Natural killer cell (primary cell): ENCODE measurements at regions not wholly inside any gene's neighbourhood (a gene's known extent, or its start where the extent isn't known, plus 50 kb on each side); places are given as distances from the start of the nearest gene placed in this dataset.

ENCODE experiments used
- ATAC-seq, 3 donors: fragments of 150-1000 bp in 2 of 3; fragments of 200-7000 bp in 1 of 3; cut with Tn5 transposase; 1 replicate in 1 of 3; 2 replicates in 2 of 3; pipeline ENCODE4 v1.10.0; 2021; ENCODE audit warnings: mild to moderate bottlenecking in 2 of 3, moderate library complexity in 2 of 3
- DNase-seq, 2 donors: peaks; one replicate each; pipeline versions ENCODE4 v3.0.0 to v3.0.0-alpha.2; 2013 to 2021; ENCODE audit warnings: mixed read lengths in 1 of 2
- H3K27ac ChIP-seq: one replicate; pipeline ENCODE4 v1.5.1; 2013; ENCODE audit warnings: mild to moderate bottlenecking, low read length
- H3K27me3 ChIP-seq: one replicate; pipeline ENCODE4 v1.6.1; 2013; ENCODE audit warnings: low read length; ENCODE audit not compliant: control insufficient read depth, insufficient read depth
- H3K36me3 ChIP-seq: one replicate; pipeline ENCODE4 v1.6.1; 2013; ENCODE audit warnings: low read length; ENCODE audit not compliant: control insufficient read depth, insufficient read depth
- H3K4me1 ChIP-seq: one replicate; pipeline ENCODE4 v1.6.1; 2013; ENCODE audit warnings: low read length; ENCODE audit not compliant: control insufficient read depth, insufficient read depth
- H3K4me3 ChIP-seq: one replicate; pipeline ENCODE4 v1.5.1; 2013; ENCODE audit warnings: low read length
- H3K9me3 ChIP-seq: one replicate; pipeline ENCODE4 v1.6.1; 2013; ENCODE audit warnings: low read length; ENCODE audit not compliant: control insufficient read depth, insufficient read depth
- H3K27ac Mint-ChIP-seq, 2 donors: one replicate each; pipeline ENCODE4 v1.8.0; 2022; ENCODE audit warnings: mild to moderate bottlenecking in 2 of 2, mixed read lengths in 2 of 2, moderate library complexity in 1 of 2
- H3K27me3 Mint-ChIP-seq, 2 donors: one replicate each; pipeline ENCODE4 v1.8.0; 2022; ENCODE audit warnings: low read depth in 2 of 2, mixed read lengths in 2 of 2
- H3K36me3 Mint-ChIP-seq: one replicate; pipeline ENCODE4 v1.8.0; 2022; ENCODE audit warnings: mixed read lengths
- H3K4me1 Mint-ChIP-seq, 2 donors: one replicate each; pipeline ENCODE4 v1.8.0; 2022; ENCODE audit warnings: mixed read lengths in 2 of 2
- H3K4me3 Mint-ChIP-seq: one replicate; pipeline ENCODE4 v1.8.0; 2022; ENCODE audit warnings: mild to moderate bottlenecking, moderate library complexity, mixed read lengths
- H3K9me3 Mint-ChIP-seq, 2 donors: one replicate each; pipeline ENCODE4 v1.8.0; 2022; ENCODE audit warnings: mixed read lengths in 2 of 2
- CTCF ChIP-seq: fragments of 200-600 bp; IDR thresholded peaks from one replicate; pipeline ENCODE4 v1.8.0; 2022; ENCODE audit warnings: antibody characterized with exemption
- WGBS: methylation state at CpG from one replicate; pipeline ENCODE4 v1.1.7; 2013; ENCODE audit warnings: missing lambda C conversion rate; ENCODE audit not compliant: insufficient coverage; 5-methylcytosine and 5-hydroxymethylcytosine counted together
- intact Hi-C: fragments of 100-400 bp; cut with micrococcal nuclease; formaldehyde crosslinking; loops from one replicate; pipeline ENCODE4 v1.14.2; 2022

DNA sequence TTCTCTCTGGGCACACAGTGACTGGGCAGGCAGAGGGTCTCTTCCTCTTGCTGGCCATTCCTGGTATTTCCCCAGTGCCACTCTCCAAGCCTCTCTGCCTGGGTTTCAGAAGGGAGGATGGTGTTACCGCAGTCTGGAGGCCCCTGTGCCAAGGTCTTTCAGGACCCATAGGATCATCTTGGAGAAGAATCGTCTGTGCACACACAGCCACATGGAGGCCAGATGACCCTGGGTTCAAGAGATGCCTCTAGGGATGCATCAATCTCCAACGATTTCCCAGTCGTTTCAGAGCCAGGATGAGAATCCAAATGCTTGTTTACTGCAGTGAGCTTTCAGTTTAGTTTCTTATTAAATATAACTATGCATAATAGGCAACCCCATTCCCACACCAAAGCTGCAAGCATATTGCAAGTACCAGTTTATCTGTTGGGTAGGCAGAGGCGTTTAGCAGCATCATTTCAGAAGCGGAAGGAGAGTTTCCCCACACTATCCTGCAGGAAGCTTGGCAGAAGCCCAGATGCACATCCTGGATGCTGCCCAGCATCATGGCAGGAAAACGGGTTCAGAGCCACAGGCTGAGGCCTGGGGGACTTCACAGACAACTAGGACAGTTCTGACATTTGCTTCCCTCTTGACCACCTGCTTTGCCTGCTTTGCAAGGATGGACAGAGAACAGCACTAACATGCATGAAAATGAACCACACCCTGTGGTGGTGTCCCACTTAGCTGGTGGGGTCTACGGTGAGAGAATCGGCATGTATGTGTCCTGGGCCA is 134.7 kb upstream of the FAM20C start:
- Histone ChIP-seq H3K27ac (no peak overlapping the region), H3K27me3 (no peaks in the 10 kb centered on the region), H3K9me3 (no peaks in the 10 kb centered on the region), H3K4me1 (no peaks in the 10 kb centered on the region), H3K36me3 (no peaks in the 10 kb centered on the region), H3K4me3 (no peak overlapping the region)
- no peak for TF ChIP-seq CTCF
- H3K27me3 Mint-ChIP-seq = peaks cover 0 to 5% of the 10 kb centered on the region in 2 donors
- WGBS = 73% methylated on average over 9 of the region's 9 CpGs
- intact Hi-C loops = no loop called here
- H3K4me1 Mint-ChIP-seq = no peaks in the 10 kb centered on the region
- no peak for ATAC-seq
- no peak for DNase-seq
- no peaks in the 10 kb centered on the region for H3K9me3 Mint-ChIP-seq
- no peak overlapping the region for H3K27ac Mint-ChIP-seq
- no peaks in the 10 kb centered on the region for H3K36me3 Mint-ChIP-seq
- no peak overlapping the region for H3K4me3 Mint-ChIP-seq

GRCh38 chr7:58316-58715 is 134.1 kb upstream of the FAM20C start:
- Mint-ChIP-seq H3K4me3 (no peak overlapping the region), H3K36me3 (no peaks in the 10 kb centered on the region), H3K27ac (no peak overlapping the region), H3K27me3 (peaks cover 0 to 5% of the 10 kb centered on the region in 2 donors), H3K4me1 (no peaks in the 10 kb centered on the region), H3K9me3 (no peaks in the 10 kb centered on the region)
- Histone ChIP-seq H3K27ac (no peak overlapping the region), H3K36me3 (no peaks in the 10 kb centered on the region), H3K4me1 (peaks cover under 1% of the 10 kb centered on the region), H3K27me3 (no peaks in the 10 kb centered on the region), H3K4me3 (no peak overlapping the region), H3K9me3 (no peaks in the 10 kb centered on the region)
- ATAC-seq = no peak
- TF ChIP-seq CTCF = no peak
- WGBS = 89% methylated on average over 5 of the region's 7 CpGs
- DNase-seq = no peak
- intact Hi-C loops = no loop called here

DNA sequence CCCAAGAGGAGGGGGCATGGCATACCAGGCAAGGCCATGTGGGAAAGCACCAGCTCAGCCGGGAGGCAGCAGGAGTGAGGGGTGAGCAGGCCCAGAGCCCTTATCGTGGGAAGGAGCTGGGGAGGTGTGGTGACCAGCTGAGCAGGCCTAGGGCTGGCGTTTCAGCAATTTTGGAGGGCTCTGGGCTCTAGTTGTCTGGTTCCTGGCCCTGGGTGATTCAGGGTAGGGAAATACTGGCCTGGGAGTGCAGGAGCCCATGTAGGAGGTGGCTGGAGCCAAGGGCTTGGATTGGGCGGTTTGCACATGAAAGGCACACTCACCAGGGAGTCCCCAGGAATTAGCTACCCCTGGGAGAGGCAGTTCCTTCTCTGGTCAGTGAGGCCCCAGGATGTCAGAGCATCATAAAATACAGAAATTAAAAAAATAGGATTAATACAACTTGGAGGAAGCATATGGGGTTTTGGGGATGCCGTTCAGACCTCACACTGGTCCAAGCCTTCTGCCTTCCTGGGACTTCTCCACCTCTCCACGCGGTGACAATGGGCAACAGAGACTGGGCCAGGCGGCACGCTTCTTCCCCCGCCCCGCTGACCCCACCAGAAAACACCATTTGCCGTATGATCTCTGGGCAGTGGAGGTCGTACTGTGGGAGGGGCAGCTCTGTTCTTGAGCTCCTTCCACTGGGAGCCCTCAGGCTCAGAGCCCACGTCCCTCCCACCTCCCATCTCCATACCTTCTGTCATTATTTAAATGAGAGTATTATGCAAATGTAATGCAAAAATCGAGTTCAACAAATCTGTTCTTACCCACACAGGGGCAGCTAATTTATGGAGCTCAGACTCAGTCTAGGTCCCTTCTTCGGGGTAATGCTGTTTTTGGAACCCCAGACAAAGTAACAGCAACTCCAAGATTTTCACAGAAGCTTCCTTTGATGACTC is 133.0 kb upstream of the FAM20C start:
- no peak overlapping the region for H3K4me3 Mint-ChIP-seq
- H3K27me3 Mint-ChIP-seq = peaks cover 0 to 5% of the 10 kb centered on the region in 2 donors
- Histone ChIP-seq H3K9me3 (no peaks in the 10 kb centered on the region), H3K4me3 (no peak overlapping the region), H3K27ac (no peak overlapping the region), H3K36me3 (no peaks in the 10 kb centered on the region), H3K27me3 (no peaks in the 10 kb centered on the region), H3K4me1 (peaks cover 7% of the 10 kb centered on the region)
- H3K4me1 Mint-ChIP-seq = no peaks in the 10 kb centered on the region
- no peak for ATAC-seq
- no peak for TF ChIP-seq CTCF
- WGBS = 83% methylated on average over 15 of the region's 16 CpGs
- DNase-seq = no peak
- H3K27ac Mint-ChIP-seq = no peak overlapping the region
- H3K36me3 Mint-ChIP-seq = no peaks in the 10 kb centered on the region
- no peaks in the 10 kb centered on the region for H3K9me3 Mint-ChIP-seq
- intact Hi-C loops = no loop called here
